ENCODE measurements at regions not wholly inside any gene's neighbourhood (a gene's known extent, or its start where the extent isn't known, plus 50 kb on each side); places are given as distances from the start of the nearest gene placed in this dataset.

GRCh38 chr11:80103142-80103859 lies 662.5 kb upstream of the TENM4 start:
- Histone ChIP-seq H3K36me3 (no peaks in the 10 kb centered on the region), H3K27me3 (no peaks in the 10 kb centered on the region), H3K4me3 (no peak overlapping the region), H3K9me3 (no peaks in the 10 kb centered on the region), H3K4me1 (no peaks in the 10 kb centered on the region), H3K27ac (no peak overlapping the region)
- WGBS, 2 donors: 76 to 85% methylated on average over 4 of the region's 4 CpGs
- DNase-seq: no peak
- TF ChIP-seq CTCF (IDR thresholded peaks at IDR 0.05) (no peak), POLR2AphosphoS5 (IDR thresholded peaks at IDR 0.05) (no peak), EP300 (IDR thresholded peaks at IDR 0.05) (no peak), POLR2A (IDR thresholded peaks at IDR 0.05) (no peak)
- no peak for ATAC-seq (ENCODE audit: low FRiP score in 2 of 2)

GRCh38 chr11:80097146-80097545 lies 656.3 kb upstream of the TENM4 start:
- WGBS, 2 donors: 78 to 94% methylated on average over 4 of the region's 4 CpGs
- ATAC-seq (ENCODE audit: low FRiP score in 2 of 2) (no peak), DNase-seq (no peak)
- no peak for TF ChIP-seq POLR2AphosphoS5 (IDR thresholded peaks at IDR 0.05)
- TF ChIP-seq EP300 (IDR thresholded peaks at IDR 0.05): no peak
- no peak for TF ChIP-seq CTCF (IDR thresholded peaks at IDR 0.05)
- no peak for TF ChIP-seq POLR2A (IDR thresholded peaks at IDR 0.05)
- Histone ChIP-seq H3K4me3 (no peak overlapping the region), H3K27me3 (no peaks in the 10 kb centered on the region), H3K9me3 (no peaks in the 10 kb centered on the region), H3K36me3 (no peaks in the 10 kb centered on the region), H3K4me1 (no peaks in the 10 kb centered on the region), H3K27ac (no peak overlapping the region)

- H3K4me1 ChIP-seq: no peaks in the 10 kb centered on the region
- 77 to 86% methylated on average over 3 of the region's 3 CpGs for WGBS, 2 donors
- ATAC-seq (ENCODE audit: low FRiP score in 2 of 2): no peak
Measured at GRCh38 chr11:80096736-80097135, 655.9 kb upstream of the TENM4 start.

GRCh38 chr11:80086496-80087055 lies 645.7 kb upstream of the TENM4 start:
- Histone ChIP-seq H3K36me3 (no peaks in the 10 kb centered on the region), H3K27ac (no peak overlapping the region), H3K4me1 (no peaks in the 10 kb centered on the region), H3K4me3 (no peak overlapping the region), H3K27me3 (no peaks in the 10 kb centered on the region), H3K9me3 (no peaks in the 10 kb centered on the region)
- WGBS, 2 donors: 53 to 67% methylated on average over 1 of the region's 1 CpG
- TF ChIP-seq POLR2A (IDR thresholded peaks at IDR 0.05) (no peak), EP300 (IDR thresholded peaks at IDR 0.05) (no peak), CTCF (IDR thresholded peaks at IDR 0.05) (no peak), POLR2AphosphoS5 (IDR thresholded peaks at IDR 0.05) (no peak)
- ATAC-seq (ENCODE audit: low FRiP score in 2 of 2): no peak
- no peak for DNase-seq

More at GRCh38 chr11:80096736-80097135, 655.9 kb upstream of the TENM4 start:
- no peak for DNase-seq
- Histone ChIP-seq H3K9me3 (no peaks in the 10 kb centered on the region), H3K4me3 (no peak overlapping the region), H3K27me3 (no peaks in the 10 kb centered on the region), H3K27ac (no peak overlapping the region), H3K36me3 (no peaks in the 10 kb centered on the region)
- TF ChIP-seq POLR2AphosphoS5 (IDR thresholded peaks at IDR 0.05) (no peak), EP300 (IDR thresholded peaks at IDR 0.05) (no peak), CTCF (IDR thresholded peaks at IDR 0.05) (no peak), POLR2A (IDR thresholded peaks at IDR 0.05) (no peak)

GRCh38 chr11:80085563-80085962 lies 644.7 kb upstream of the TENM4 start:
- Histone ChIP-seq H3K36me3 (no peaks in the 10 kb centered on the region), H3K4me3 (no peak overlapping the region), H3K9me3 (no peaks in the 10 kb centered on the region), H3K27ac (no peak overlapping the region), H3K27me3 (no peaks in the 10 kb centered on the region), H3K4me1 (no peaks in the 10 kb centered on the region)
- WGBS, 2 donors: 51 to 72% methylated on average over 2 of the region's 2 CpGs
- TF ChIP-seq CTCF (IDR thresholded peaks at IDR 0.05) (no peak), POLR2AphosphoS5 (IDR thresholded peaks at IDR 0.05) (no peak), EP300 (IDR thresholded peaks at IDR 0.05) (no peak), POLR2A (IDR thresholded peaks at IDR 0.05) (no peak)
- ATAC-seq (ENCODE audit: low FRiP score in 2 of 2) (no peak), DNase-seq (no peak)
